NCI-H1092 treated with DMSO at 0.1 percent for 48 hours (cell line): ENCODE measurements at regions not wholly inside any gene's neighbourhood (a gene's known extent, or its start where the extent isn't known, plus 50 kb on each side); places are given as distances from the start of the nearest gene placed in this dataset.
"Not testable (repeated sequence)": the region's sequence is repeated elsewhere in the genome, so short reads cannot be mapped to it uniquely, and the experiment has no call there.

Source experiments
- DNase-seq: peaks from one replicate; lab custom pipeline; 2025; lab: John Stamatoyannopoulos, UW

DNA sequence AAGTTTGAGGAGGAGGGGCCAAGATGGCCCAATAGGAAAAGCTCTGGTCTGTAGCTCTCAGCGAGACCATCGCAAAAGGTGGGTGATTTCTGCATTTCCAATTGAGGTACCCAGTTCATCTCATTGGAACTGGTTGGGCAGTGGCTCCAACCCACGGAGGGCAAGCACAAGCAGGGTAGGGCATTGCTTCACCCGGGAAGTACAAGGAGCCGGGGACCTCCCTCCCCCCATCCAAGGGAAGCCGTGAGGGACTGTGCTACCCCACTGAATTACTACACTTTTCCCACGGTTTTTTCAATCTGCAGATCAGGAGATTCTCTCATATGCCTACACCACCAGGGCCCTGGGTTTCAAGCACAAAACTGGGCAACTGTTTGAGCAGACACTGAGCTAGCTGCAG lies 58.0 kb upstream of the EFCAB3 start:
- DNase-seq = no peak

GRCh38 chr17:62321451-62321850 lies 58.9 kb upstream of the EFCAB3 start:
- DNase-seq = no peak

DNA sequence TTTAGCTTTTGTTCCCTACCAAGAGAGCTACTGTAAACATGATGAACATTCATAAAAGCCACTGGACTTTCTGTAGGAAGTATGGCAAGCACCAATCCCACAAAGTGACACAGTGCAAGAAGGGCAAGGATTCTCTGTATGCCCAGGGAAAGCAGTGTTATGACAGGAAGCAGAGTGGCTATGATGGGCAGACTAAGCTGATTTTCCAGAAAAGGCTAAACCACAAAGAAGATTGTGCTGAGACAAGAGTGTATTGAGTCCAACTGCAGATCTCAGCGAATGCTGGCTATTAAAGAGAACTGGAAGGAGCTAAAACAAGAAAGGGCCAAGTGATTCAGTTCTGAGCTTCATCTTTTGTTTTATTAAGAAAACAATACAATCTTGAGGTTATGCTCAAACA lies 60.5 kb upstream of the EFCAB3 start:
- DNase-seq = no peak

GRCh38 chr17:62309396-62309795 lies 71.0 kb upstream of the EFCAB3 start:
- DNase-seq = no peak

- no peak for DNase-seq
Measured at GRCh38 chr17:62307196-62307595, 73.2 kb upstream of the EFCAB3 start.

GRCh38 chr17:62303476-62303875 lies 76.9 kb upstream of the EFCAB3 start:
- DNase-seq = no peak

- DNase-seq = no peak
Measured at GRCh38 chr17:62300697-62301096, 79.7 kb upstream of the EFCAB3 start.

DNA sequence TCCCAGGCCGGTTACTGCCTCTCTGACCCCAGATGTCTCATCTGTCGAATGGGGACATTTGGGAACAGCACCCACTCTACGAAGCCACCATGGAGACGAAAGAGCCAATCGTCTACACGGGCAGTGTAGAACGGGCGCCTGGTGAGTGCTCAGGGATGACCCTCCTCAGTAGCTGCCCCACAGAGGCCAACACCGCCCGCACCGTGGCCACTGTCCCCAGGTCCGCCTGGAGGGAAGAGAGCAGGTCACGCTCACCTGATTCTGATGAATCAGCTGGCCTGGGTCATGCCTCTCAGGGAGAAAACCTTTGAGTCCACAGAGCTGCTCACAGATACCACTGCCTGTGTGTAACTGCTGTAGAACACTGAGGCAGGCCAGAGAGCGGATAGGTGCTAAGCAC lies 105.1 kb upstream of the EFCAB3 start:
- DNase-seq = not testable (repeated sequence)

DNA sequence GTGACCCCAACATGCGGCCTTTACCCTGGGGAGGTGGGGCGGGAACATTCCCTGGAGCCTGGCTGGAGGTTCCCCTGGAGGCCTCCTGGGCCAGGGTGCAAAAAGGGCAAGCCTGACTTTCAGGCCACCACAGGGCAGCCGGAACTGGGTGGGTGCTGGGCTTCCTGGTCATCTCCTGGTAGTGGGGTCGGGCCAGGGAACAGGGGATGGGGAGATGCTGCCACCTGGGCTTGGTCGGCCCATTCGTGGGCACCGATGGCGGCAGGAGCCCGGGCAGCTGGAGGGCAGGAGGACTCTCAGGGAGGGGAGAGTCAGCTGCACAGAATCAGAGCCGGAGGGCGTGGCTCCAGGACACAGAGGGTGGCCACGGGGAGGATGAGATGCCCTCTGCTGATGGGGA lies 112.0 kb upstream of the EFCAB3 start:
- not testable (repeated sequence) for DNase-seq

DNA sequence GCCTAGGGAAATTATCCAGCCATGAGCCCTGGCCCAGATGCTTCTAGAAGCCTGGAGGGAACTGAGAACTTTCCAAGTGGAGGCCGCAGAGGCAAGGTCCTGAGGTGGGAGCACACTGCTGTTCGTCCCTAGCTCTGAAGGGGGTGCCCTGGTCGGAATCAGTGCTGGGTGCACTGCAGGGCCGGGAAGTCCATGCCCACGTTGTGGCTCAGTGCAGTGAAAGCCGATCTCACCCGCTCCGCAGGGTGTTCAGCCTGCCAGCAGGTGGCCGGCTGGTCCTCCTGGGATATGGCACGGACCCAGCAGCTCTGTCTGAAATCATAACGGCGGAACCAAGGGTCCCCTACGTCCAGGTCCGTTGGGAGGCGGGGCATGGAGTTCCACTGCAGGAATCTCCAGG lies 115.4 kb upstream of the EFCAB3 start:
- DNase-seq = not testable (repeated sequence)

GRCh38 chr17:62255791-62256190 lies 124.6 kb upstream of the EFCAB3 start:
- not testable (repeated sequence) for DNase-seq

- DNase-seq = not testable (repeated sequence)
Measured at GRCh38 chr17:62242076-62242475, 138.3 kb upstream of the EFCAB3 start.

DNA sequence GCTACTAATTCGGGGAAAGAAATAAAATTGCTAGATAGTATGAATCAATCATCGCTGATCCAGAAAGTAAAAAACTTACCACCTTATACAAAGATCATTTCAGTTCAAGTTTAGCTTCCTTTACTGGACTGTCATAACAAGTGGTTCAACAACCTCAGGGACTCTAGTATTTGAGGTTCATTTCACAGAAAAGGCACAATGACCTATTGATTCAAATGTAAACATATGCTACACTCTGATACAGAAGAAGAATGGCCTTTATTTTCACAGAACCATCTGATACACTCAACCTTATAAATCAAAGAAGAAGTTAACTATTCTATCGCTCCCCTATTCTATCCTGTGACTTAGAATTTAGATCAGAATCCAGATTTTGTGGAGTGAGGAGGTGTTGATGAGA lies 140.8 kb upstream of the EFCAB3 start:
- DNase-seq = not testable (repeated sequence)

DNA sequence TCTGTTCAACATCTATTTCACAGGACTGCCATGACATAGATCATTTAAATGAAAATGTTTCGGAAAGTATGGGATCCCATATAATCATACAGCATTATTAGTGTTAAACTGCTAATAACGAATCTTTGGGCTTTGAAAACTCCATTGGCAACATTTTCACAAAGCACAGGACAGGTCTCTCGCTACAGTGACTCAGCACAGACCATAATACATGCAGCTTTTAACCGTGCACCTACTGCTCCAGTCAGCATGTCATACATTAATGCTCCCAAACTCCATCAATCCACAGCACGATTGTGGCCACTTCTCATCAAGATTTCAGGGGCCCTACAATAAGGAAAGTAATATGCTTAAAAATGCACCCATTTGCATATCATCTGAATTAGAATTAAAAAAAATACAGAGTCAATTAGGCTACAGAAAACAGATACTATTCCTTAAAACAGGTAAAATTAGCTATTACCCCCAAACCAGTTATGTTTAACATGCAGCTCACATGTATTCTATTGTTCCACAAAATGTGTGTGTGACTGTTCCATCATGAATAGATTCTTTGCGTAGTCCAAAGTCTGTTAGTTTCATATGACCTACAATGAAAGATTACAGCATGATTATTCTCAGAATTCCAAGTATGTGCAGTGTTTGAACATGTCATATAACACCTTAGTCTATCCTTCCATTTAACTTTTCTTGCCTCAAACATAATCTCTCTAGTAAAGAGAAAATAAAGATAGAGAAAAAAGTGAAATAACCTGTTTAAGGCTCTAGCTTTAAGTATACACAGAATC lies 141.6 kb upstream of the EFCAB3 start:
- DNase-seq = not testable (repeated sequence)

DNA sequence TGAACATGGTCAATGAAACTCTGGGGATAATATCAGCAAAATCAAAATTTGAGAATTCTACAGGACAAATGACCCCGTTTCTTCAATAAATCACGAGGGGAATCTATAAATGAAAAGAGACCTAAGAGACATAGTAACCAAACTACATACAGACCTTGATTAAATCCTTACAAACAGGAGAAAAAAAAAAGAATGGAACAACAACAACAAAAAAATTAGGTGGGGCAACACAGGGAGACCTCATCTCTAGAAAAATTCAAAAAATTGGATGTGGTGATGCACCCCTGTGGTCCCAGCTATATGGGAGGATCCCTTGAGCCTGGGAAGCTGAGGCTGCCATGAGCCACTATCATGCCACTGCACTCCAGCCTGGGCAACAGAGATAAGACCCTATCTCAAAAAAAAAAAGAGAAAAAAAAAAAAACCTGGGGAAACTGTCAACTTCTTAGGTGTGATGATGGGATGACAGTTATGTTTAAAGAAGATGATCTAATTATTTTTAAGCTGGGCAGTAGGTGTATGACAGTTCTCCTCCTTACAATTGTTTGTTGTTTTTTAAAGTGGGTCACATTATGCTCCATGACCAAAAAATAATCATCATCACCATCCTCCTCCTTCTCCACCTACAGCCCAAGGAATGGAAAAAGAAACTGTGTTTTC lies 146.4 kb upstream of the EFCAB3 start:
- DNase-seq = not testable (repeated sequence)

GRCh38 chr17:62231293-62231692 lies 149.1 kb upstream of the EFCAB3 start:
- not testable (repeated sequence) for DNase-seq

DNA sequence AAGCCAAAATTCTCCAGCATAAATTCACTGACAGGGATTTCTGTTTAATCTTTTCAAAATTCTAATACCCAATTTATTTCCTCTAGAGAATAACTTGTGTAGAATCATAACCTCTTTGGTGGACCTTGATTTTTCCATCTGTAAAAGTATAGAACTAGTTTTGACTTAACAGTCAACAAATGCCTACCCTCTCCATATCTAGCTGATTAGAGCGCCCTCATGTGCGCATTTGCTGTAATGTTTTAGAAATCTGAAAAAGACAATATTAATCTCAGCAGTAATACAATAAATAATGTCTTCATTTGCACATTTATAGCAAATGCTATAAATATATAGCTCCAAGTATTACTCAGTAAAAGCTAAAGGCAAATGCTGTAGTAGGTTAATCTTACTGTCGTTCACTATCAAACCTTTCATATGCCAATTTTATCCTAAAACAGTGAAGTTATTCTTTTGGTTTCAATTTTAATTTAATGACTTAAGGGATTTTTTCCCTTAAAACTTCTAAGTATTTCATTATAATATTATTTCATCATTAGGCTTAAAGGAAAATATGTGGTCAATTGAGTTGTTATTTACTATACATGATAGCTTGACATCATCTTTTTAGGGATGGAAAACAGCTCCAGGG lies 153.6 kb upstream of the EFCAB3 start:
- DNase-seq = not testable (repeated sequence)

- DNase-seq = not testable (repeated sequence)
Measured at GRCh38 chr17:62223585-62223984, 156.8 kb upstream of the EFCAB3 start.

- no peak for DNase-seq
Measured at GRCh38 chr17:62219221-62219899, 154.3 kb upstream of the MED13 start.

DNA sequence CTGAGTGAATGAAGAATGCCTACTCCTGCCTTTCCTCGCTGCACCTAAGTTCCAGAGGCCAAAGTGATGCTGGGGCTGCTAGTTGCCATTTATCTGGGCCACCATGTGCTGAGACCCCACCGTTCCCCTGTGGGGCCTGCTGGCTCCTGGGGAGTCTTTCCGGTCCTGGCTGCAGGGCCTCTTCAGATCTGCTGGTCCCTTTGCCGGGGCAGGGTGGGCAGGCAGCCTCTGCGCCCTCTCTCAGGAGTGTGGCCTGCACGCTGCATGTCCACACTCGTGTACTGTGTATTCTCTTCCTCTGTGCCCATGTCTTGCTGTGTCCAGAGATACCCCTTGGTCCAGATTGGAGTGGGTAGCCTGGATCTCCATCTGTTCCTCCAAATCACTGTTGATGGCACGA lies 151.8 kb upstream of the MED13 start:
- no peak for DNase-seq

DNA sequence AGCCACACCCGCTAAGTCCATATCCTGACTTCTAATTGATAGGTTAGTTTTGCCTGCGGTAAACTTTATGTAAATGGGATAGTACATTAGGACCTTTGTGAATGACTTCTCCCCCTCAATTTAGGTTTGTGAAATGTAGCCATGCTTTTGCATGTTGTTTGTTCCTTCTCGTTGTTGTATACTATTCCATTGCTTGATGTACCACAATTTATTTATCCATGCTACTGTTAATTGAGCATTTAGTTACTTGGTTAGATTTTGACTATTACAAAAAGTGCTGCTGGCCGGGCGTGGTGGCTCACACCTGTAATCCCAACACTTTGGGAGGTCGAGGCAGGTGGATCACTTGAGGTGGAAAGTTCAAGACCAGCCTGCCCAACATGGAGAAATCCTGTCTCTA lies 150.8 kb upstream of the MED13 start:
- DNase-seq = not testable (repeated sequence)

DNA sequence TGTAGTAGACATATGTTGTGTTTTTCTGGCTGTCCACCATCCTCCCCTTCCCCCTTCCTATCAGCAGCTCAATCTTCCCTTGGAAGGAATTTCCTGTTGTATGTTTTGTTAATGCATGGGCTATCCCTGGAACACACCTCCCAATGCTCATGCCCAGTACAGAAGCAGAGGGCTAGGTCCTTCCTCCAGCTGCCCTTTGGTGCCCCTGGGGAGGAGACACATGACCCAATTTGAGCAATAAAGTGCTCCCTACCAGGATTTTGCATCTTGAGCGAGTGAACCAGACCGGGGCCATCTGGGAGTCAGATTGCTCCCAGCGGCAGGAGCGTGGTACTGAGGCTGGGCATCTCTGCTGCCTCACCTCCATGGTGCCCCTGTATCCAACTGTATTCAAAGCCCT lies 141.5 kb upstream of the MED13 start:
- DNase-seq = no peak
